ENCODE measurements at regions not wholly inside any gene's neighbourhood (a gene's known extent, or its start where the extent isn't known, plus 50 kb on each side); places are given as distances from the start of the nearest gene placed in this dataset.
"Not testable (repeated sequence)": the region's sequence is repeated elsewhere in the genome, so short reads cannot be mapped to it uniquely, and the experiment has no call there.

GRCh38 chr6:15014958-15015357 lies 230.9 kb upstream of the JARID2 start:
- no peak for DNase-seq

- no peak for DNase-seq
These were observed 229.1 kb upstream of the JARID2 start for GRCh38 chr6:15016813-15017212.

GRCh38 chr6:15017261-15017660 lies 228.6 kb upstream of the JARID2 start:
- no peak for DNase-seq

- no peak for DNase-seq
These were observed 228.1 kb upstream of the JARID2 start for GRCh38 chr6:15017803-15018202.

- DNase-seq: no peak
These were observed 225.6 kb upstream of the JARID2 start for GRCh38 chr6:15020119-15020770.

GRCh38 chr6:15021074-15021473 lies 224.8 kb upstream of the JARID2 start:
- DNase-seq: no peak

GRCh38 chr6:15023018-15023417 lies 222.9 kb upstream of the JARID2 start:
- not testable (repeated sequence) for DNase-seq

- no peak for DNase-seq
These were observed 222.4 kb upstream of the JARID2 start for GRCh38 chr6:15023448-15023847.

GRCh38 chr6:15025446-15025845 lies 220.4 kb upstream of the JARID2 start:
- DNase-seq: no peak

- DNase-seq: peak; percentile 14
These were observed 219.0 kb upstream of the JARID2 start for GRCh38 chr6:15026832-15027231.

GRCh38 chr6:15027472-15027871 lies 218.4 kb upstream of the JARID2 start:
- no peak for DNase-seq

- DNase-seq: no peak
These were observed 213.9 kb upstream of the JARID2 start for GRCh38 chr6:15032015-15032414.

GRCh38 chr6:15033850-15034203 lies 212.0 kb upstream of the JARID2 start:
- no peak for DNase-seq

GRCh38 chr6:15036690-15037245 lies 209.1 kb upstream of the JARID2 start:
- no peak for DNase-seq

- DNase-seq: no peak
These were observed 208.6 kb upstream of the JARID2 start for GRCh38 chr6:15037253-15037652.

GRCh38 chr6:15038013-15038791 lies 207.7 kb upstream of the JARID2 start:
- DNase-seq: no peak

GRCh38 chr6:15039136-15039535 lies 206.7 kb upstream of the JARID2 start:
- DNase-seq: no peak

GRCh38 chr6:15042938-15043337 lies 202.9 kb upstream of the JARID2 start:
- DNase-seq: no peak

- DNase-seq: no peak
These were observed 201.6 kb upstream of the JARID2 start for GRCh38 chr6:15044146-15044882.

GRCh38 chr6:15044948-15045347 lies 200.9 kb upstream of the JARID2 start:
- no peak for DNase-seq

GRCh38 chr6:15046751-15047150 lies 199.1 kb upstream of the JARID2 start:
- DNase-seq: no peak

- no peak for DNase-seq
These were observed 197.5 kb upstream of the JARID2 start for GRCh38 chr6:15048367-15048766.

GRCh38 chr6:15058200-15059061 lies 187.4 kb upstream of the JARID2 start:
- no peak for DNase-seq

Data from amniotic stem cell (primary cell).